ENCODE measurements at regions not wholly inside any gene's neighbourhood (a gene's known extent, or its start where the extent isn't known, plus 50 kb on each side); places are given as distances from the start of the nearest gene placed in this dataset.
A peak's percentile ranks its signal among the peaks of the same experiment; 100 is the strongest.

GRCh38 chr11:92376680-92377079 is 152.1 kb downstream of the FAT3 start:
- ChIA-PET CTCF (interaction anchor here (1.1 kb wide), 1 partner anchor 593 kb away, joined by 3 read pairs; no protein-coding TSS in a partner anchor), POLR2A (no interaction called here)
- no peaks in the 10 kb centered on the region for H3K27me3 Mint-ChIP-seq (ENCODE audit: insufficient read depth, unreplicated experiment)
- peaks cover 17% of the 10 kb centered on the region for H3K4me1 Mint-ChIP-seq (ENCODE audit: insufficient read depth, unreplicated experiment)
- BruUV-seq (replicated peaks), result no TSS peak
- no peak for DNase-seq (ENCODE audit: unreplicated experiment)
- peaks cover 6% of the 10 kb centered on the region for H3K9me3 Mint-ChIP-seq (ENCODE audit: unreplicated experiment)
- no peaks in the 10 kb centered on the region for H3K36me3 Mint-ChIP-seq (ENCODE audit: insufficient read depth, unreplicated experiment)
- intact Hi-C loops (cut with micrococcal nuclease), result no loop called here
- no peak overlapping the region for H3K27ac Mint-ChIP-seq (ENCODE audit: low read depth, unreplicated experiment)
- TF ChIP-seq CTCF (IDR thresholded peaks at IDR 0.05; ENCODE audit: unreplicated experiment), result no peak
- H3K4me3 Mint-ChIP-seq (ENCODE audit: unreplicated experiment), result no peak overlapping the region

GRCh38 chr11:92380882-92381281 is 156.3 kb downstream of the FAT3 start:
- Mint-ChIP-seq H3K36me3 (ENCODE audit: insufficient read depth, unreplicated experiment) (no peaks in the 10 kb centered on the region), H3K9me3 (ENCODE audit: unreplicated experiment) (peaks cover 6% of the 10 kb centered on the region), H3K27me3 (ENCODE audit: insufficient read depth, unreplicated experiment) (no peaks in the 10 kb centered on the region), H3K27ac (ENCODE audit: low read depth, unreplicated experiment) (peak overlapping the region; percentile 50), H3K4me3 (ENCODE audit: unreplicated experiment) (no peak overlapping the region), H3K4me1 (ENCODE audit: insufficient read depth, unreplicated experiment) (peaks cover 37% of the 10 kb centered on the region)
- peak; percentile 72 for DNase-seq (ENCODE audit: unreplicated experiment)
- TF ChIP-seq CTCF (IDR thresholded peaks at IDR 0.05; ENCODE audit: unreplicated experiment), result no peak
- intact Hi-C loops (cut with micrococcal nuclease), result no loop called here
- BruUV-seq (replicated peaks), result no TSS peak
- POLR2A ChIA-PET, result interaction anchor here (0.6 kb wide), 2 partner anchors 31 to 91 kb away, joined by 3 read pairs; no protein-coding TSS in a partner anchor
- CTCF ChIA-PET, result no interaction called here

- H3K4me3 Mint-ChIP-seq (ENCODE audit: unreplicated experiment), result no peak overlapping the region
- H3K36me3 Mint-ChIP-seq (ENCODE audit: insufficient read depth, unreplicated experiment), result no peaks in the 10 kb centered on the region
- H3K27ac Mint-ChIP-seq (ENCODE audit: low read depth, unreplicated experiment), result no peak overlapping the region
- no peak for DNase-seq (ENCODE audit: unreplicated experiment)
- CTCF ChIA-PET, result no interaction called here
- BruUV-seq (replicated peaks), result no TSS peak
- no peak for TF ChIP-seq CTCF (IDR thresholded peaks at IDR 0.05; ENCODE audit: unreplicated experiment)
- intact Hi-C loops (cut with micrococcal nuclease), result no loop called here
- H3K4me1 Mint-ChIP-seq (ENCODE audit: insufficient read depth, unreplicated experiment), result peaks cover 37% of the 10 kb centered on the region
- H3K27me3 Mint-ChIP-seq (ENCODE audit: insufficient read depth, unreplicated experiment), result no peaks in the 10 kb centered on the region
- peaks cover 6% of the 10 kb centered on the region for H3K9me3 Mint-ChIP-seq (ENCODE audit: unreplicated experiment)
- POLR2A ChIA-PET, result interaction anchor here (0.6 kb wide), 1 partner anchor 821 kb away, joined by 5 read pairs; no protein-coding TSS in a partner anchor
Observed at GRCh38 chr11:92382311-92382710, 157.7 kb downstream of the FAT3 start.

GRCh38 chr11:92383430-92383829 is 158.8 kb downstream of the FAT3 start:
- TF ChIP-seq CTCF (IDR thresholded peaks at IDR 0.05; ENCODE audit: unreplicated experiment), result no peak
- H3K27me3 Mint-ChIP-seq (ENCODE audit: insufficient read depth, unreplicated experiment), result no peaks in the 10 kb centered on the region
- ChIA-PET CTCF (no interaction called here), POLR2A (no interaction called here)
- no peak overlapping the region for H3K4me3 Mint-ChIP-seq (ENCODE audit: unreplicated experiment)
- no peaks in the 10 kb centered on the region for H3K36me3 Mint-ChIP-seq (ENCODE audit: insufficient read depth, unreplicated experiment)
- intact Hi-C loops (cut with micrococcal nuclease), result no loop called here
- H3K27ac Mint-ChIP-seq (ENCODE audit: low read depth, unreplicated experiment), result peak overlapping the region; percentile 50
- H3K9me3 Mint-ChIP-seq (ENCODE audit: unreplicated experiment), result peaks cover 6% of the 10 kb centered on the region
- DNase-seq (ENCODE audit: unreplicated experiment), result peak; percentile 85
- BruUV-seq (replicated peaks), result no TSS peak
- H3K4me1 Mint-ChIP-seq (ENCODE audit: insufficient read depth, unreplicated experiment), result peaks cover 37% of the 10 kb centered on the region
